IMR-90 (cell line): ENCODE measurements at regions not wholly inside any gene's neighbourhood (a gene's known extent, or its start where the extent isn't known, plus 50 kb on each side); places are given as distances from the start of the nearest gene placed in this dataset.

Experiments used
- ATAC-seq: fragments of 200-7000 bp; cut with Tn5 transposase; 2 replicates; pipeline ENCODE4 v1.9.1; 2020; ENCODE audit warnings: low read depth, mild to moderate bottlenecking, moderate library complexity
- BruUV-seq: library from RNA; stranded (reverse); fragments of 400-500 nt; replicated peaks from 2 replicates; lab custom pipeline; 2021; lab: Mats Ljungman, UMichigan
- CTCF ChIA-PET: fragments of 300-600 bp; formaldehyde crosslinking; extraction: SDS; loops from one replicate; lab custom pipeline; 2021; ENCODE audit warnings: antibody characterized with exemption; lab: Yijun Ruan, JAX
- POLR2A ChIA-PET: fragments of 300-600 bp; sonication (Branson Sonifier 250); formaldehyde crosslinking; loops from one replicate; lab custom pipeline; 2022; ENCODE audit warnings: antibody characterized with exemption; ENCODE audit not compliant: unreplicated experiment; lab: Charles Lee
- DNase-seq: peaks from one replicate; pipeline ENCODE4 v3.0.0; 2013
- H2AFZ ChIP-seq: replicated peaks from 2 replicates; pipeline ENCODE3; 2013; ENCODE audit warnings: low read length, mild to moderate bottlenecking; ENCODE audit not compliant: poor library complexity
- H2AK5ac ChIP-seq: 2 replicates; pipeline ENCODE4 v1.6.1; 2013; ENCODE audit warnings: low read depth, low read length, inconsistent platforms
- H2AK9ac ChIP-seq: replicated peaks from 2 replicates; pipeline ENCODE3; 2013; ENCODE audit warnings: mild to moderate bottlenecking, low read depth, low read length, moderate library complexity; ENCODE audit not compliant: poor library complexity
- H2BK120ac ChIP-seq: 2 replicates; pipeline ENCODE4 v1.6.1; 2013; ENCODE audit warnings: low read depth, low read length, inconsistent platforms
- H2BK15ac ChIP-seq: 3 replicates; pipeline ENCODE4 v1.6.1; 2013; ENCODE audit warnings: low read depth, low read length, inconsistent platforms
- H2BK20ac ChIP-seq: 2 replicates; pipeline ENCODE4 v1.6.1; 2013; ENCODE audit warnings: low read depth, mild to moderate bottlenecking, inconsistent platforms, low read length, moderate library complexity
- H2BK5ac ChIP-seq: 2 replicates; pipeline ENCODE4 v1.6.1; 2013; ENCODE audit warnings: mild to moderate bottlenecking, low read depth, low read length, inconsistent platforms; ENCODE audit not compliant: poor library complexity, severe bottlenecking
- H3K14ac ChIP-seq: replicated peaks from 2 replicates; pipeline ENCODE4 v1.6.1; 2013; ENCODE audit warnings: low read depth, low read length, inconsistent platforms
- H3K18ac ChIP-seq: 2 replicates; pipeline ENCODE4 v1.6.1; 2013; ENCODE audit warnings: low read depth, low read length, control low read depth
- H3K23ac ChIP-seq: 2 replicates; pipeline ENCODE4 v1.6.1; 2013; ENCODE audit warnings: low read depth, low read length, inconsistent platforms
- H3K27ac ChIP-seq: 2 replicates; pipeline ENCODE4 v1.5.1; 2013; ENCODE audit warnings: mild to moderate bottlenecking, control low read depth, low read length; ENCODE audit not compliant: insufficient read depth
- H3K27me3 ChIP-seq: 2 replicates; pipeline ENCODE4 v1.6.1; 2013; ENCODE audit warnings: low read length; ENCODE audit not compliant: control insufficient read depth, insufficient read depth
- H3K36me3 ChIP-seq: 2 replicates; pipeline ENCODE4 v1.6.1; 2013; ENCODE audit warnings: low read length, mixed read lengths; ENCODE audit not compliant: control insufficient read depth, insufficient read depth
- H3K4ac ChIP-seq: 2 replicates; pipeline ENCODE4 v1.6.1; 2013; ENCODE audit warnings: low read depth, low read length, inconsistent platforms
- H3K4me1 ChIP-seq: 2 replicates; pipeline ENCODE4 v1.6.1; 2013; ENCODE audit warnings: low read length, mixed read lengths; ENCODE audit not compliant: control insufficient read depth, insufficient read depth
- H3K4me2 ChIP-seq: 2 replicates; pipeline ENCODE4 v1.6.1; 2013; ENCODE audit warnings: low read depth, mild to moderate bottlenecking, control low read depth, low read length, moderate library complexity
- H3K4me3 ChIP-seq: 2 replicates; pipeline ENCODE4 v1.5.1; 2013; ENCODE audit warnings: low read depth, mild to moderate bottlenecking, control low read depth, low read length, moderate library complexity; ENCODE audit not compliant: insufficient read depth
- H3K56ac ChIP-seq: 2 replicates; pipeline ENCODE4 v1.6.1; 2013; ENCODE audit warnings: low read length, inconsistent platforms; ENCODE audit not compliant: insufficient read depth; ENCODE audit errors: extremely low read depth
- H3K79me1 ChIP-seq, 2 experiments: 2 replicates each; pipeline ENCODE4 v1.6.1; 2013; ENCODE audit warnings: low read length in 2 of 2, inconsistent platforms in 1 of 2, low read depth in 1 of 2
- H3K9ac ChIP-seq: 2 replicates; pipeline ENCODE4 v1.6.1; 2013; ENCODE audit warnings: low read depth, low read length, control low read depth
- H3K9me1 ChIP-seq: 2 replicates; pipeline ENCODE4 v1.6.1; 2013; ENCODE audit warnings: low read length, inconsistent platforms; ENCODE audit not compliant: insufficient read depth
- H3K9me3 ChIP-seq: 2 replicates; pipeline ENCODE4 v1.6.1; 2013; ENCODE audit warnings: low read length; ENCODE audit not compliant: control insufficient read depth, insufficient read depth
- H4K20me1 ChIP-seq: 2 replicates; pipeline ENCODE4 v1.6.1; 2013; ENCODE audit warnings: low read length, inconsistent platforms; ENCODE audit not compliant: insufficient read depth
- H4K5ac ChIP-seq: 2 replicates; pipeline ENCODE4 v1.6.1; 2013; ENCODE audit warnings: mild to moderate bottlenecking, low read depth, low read length, control low read depth
- H4K8ac ChIP-seq, 2 experiments: 2 replicates each; pipeline ENCODE4 v1.6.1; 2013; ENCODE audit warnings: low read depth in 2 of 2, low read length in 2 of 2, control low read depth in 1 of 2, inconsistent platforms in 1 of 2
- H4K91ac ChIP-seq: 2 replicates; pipeline ENCODE4 v1.6.1; 2013; ENCODE audit warnings: low read depth, low read length, inconsistent platforms; ENCODE audit not compliant: insufficient read depth
- BHLHE40 ChIP-seq: fragments of 150-350 bp; IDR thresholded peaks from 2 replicates; pipeline ENCODE4 v1.6.1; 2016; ENCODE audit warnings: mild to moderate bottlenecking, low read depth, low read length
- CEBPB ChIP-seq: IDR thresholded peaks from 2 replicates; pipeline ENCODE4 v1.6.1; 2012; ENCODE audit warnings: low read depth, low read length, improper control_type of control experiment
- CHD1 ChIP-seq: IDR thresholded peaks from 2 replicates; pipeline ENCODE4 v1.6.1; 2012; ENCODE audit warnings: low read depth, low read length, improper control_type of control experiment
- FOS ChIP-seq: fragments of 150-350 bp; IDR thresholded peaks from 2 replicates; pipeline ENCODE4 v1.6.1; 2016; ENCODE audit warnings: low read depth, low read length
- MAFK ChIP-seq: IDR thresholded peaks from 2 replicates; pipeline ENCODE4 v1.6.1; 2012; ENCODE audit warnings: low read depth, low read length, improper control_type of control experiment
- MAZ ChIP-seq: IDR thresholded peaks from 2 replicates; pipeline ENCODE4 v1.6.1; 2012; ENCODE audit warnings: low read depth, mild to moderate bottlenecking, low read length, improper control_type of control experiment, moderate library complexity, borderline replicate concordance
- MXI1 ChIP-seq: IDR thresholded peaks from 2 replicates; pipeline ENCODE4 v1.6.1; 2012; ENCODE audit warnings: low read depth, mild to moderate bottlenecking, low read length, moderate library complexity, borderline replicate concordance
- NFE2L2 ChIP-seq: fragments of 150-350 bp; IDR thresholded peaks from 2 replicates; pipeline ENCODE4 v1.6.1; 2016; ENCODE audit warnings: low read depth, mild to moderate bottlenecking, low read length
- POLR2A ChIP-seq: IDR thresholded peaks from 2 replicates; pipeline ENCODE4 v1.6.1; 2012; ENCODE audit warnings: mild to moderate bottlenecking, low read depth, low read length
- RAD21 ChIP-seq: IDR thresholded peaks from 2 replicates; pipeline ENCODE4 v1.6.1; 2012; ENCODE audit warnings: low read length, improper control_type of control experiment
- RCOR1 ChIP-seq: IDR thresholded peaks from 2 replicates; pipeline ENCODE4 v1.6.1; 2012; ENCODE audit warnings: mild to moderate bottlenecking, low read length, improper control_type of control experiment; ENCODE audit not compliant: insufficient replicate concordance
- RFX5 ChIP-seq: IDR thresholded peaks from 2 replicates; pipeline ENCODE4 v1.8.0; 2012; ENCODE audit warnings: low read depth, mild to moderate bottlenecking, low read length, moderate library complexity
- SMC3 ChIP-seq: fragments of 150-350 bp; IDR thresholded peaks from 2 replicates; pipeline ENCODE4 v1.6.1; 2016; ENCODE audit warnings: low read depth, mild to moderate bottlenecking, antibody characterized with exemption, low read length, moderate library complexity
- WGBS, 2 experiments: methylation state at CpG; one replicate each; pipeline versions ENCODE4 v1.1.5 to v1.1.7; 2013; ENCODE audit warnings: missing lambda C conversion rate in 2 of 2; ENCODE audit not compliant: insufficient read length in 1 of 2; ENCODE audit errors: extremely low coverage in 2 of 2; 5-methylcytosine and 5-hydroxymethylcytosine counted together
- dilution Hi-C: fragments of 300-500 bp; cut with HindIII; formaldehyde crosslinking; loops from one replicate; pipeline ENCODE4 v1.14.3; 2018; ENCODE audit warnings: low sequenced_read_pairs; ENCODE audit not compliant: unreplicated experiment
- in situ Hi-C: fragments of 300-500 bp; cut with MboI; formaldehyde crosslinking; loops from 3 replicates; pipeline ENCODE4 v1.14.3; 2019; ENCODE audit warnings: low sequenced_read_pairs, inconsistent platforms, mixed read lengths
- intact Hi-C: fragments of 100-400 bp; cut with micrococcal nuclease; formaldehyde crosslinking; loops from 2 replicates; pipeline ENCODE4 v1.10.0; 2022
- TF ChIP-seq, protein P1 (sequence below): fragments of 150-350 bp; IDR thresholded peaks from 2 replicates; pipeline ENCODE4 v1.6.1; 2017; ENCODE audit warnings: mild to moderate bottlenecking, antibody characterized with exemption, low read length, low read depth
- TF ChIP-seq, protein P2 (sequence below): conservative IDR thresholded peaks from 2 replicates; pipeline ENCODE4 v1.5.1; 2012; ENCODE audit warnings: mild to moderate bottlenecking, low read depth, low read length, improper control_type of control experiment
- TF ChIP-seq, protein P3 (sequence below): fragments of 150-350 bp; IDR thresholded peaks from 2 replicates; pipeline ENCODE4 v1.6.1; 2016; ENCODE audit warnings: low read depth, mild to moderate bottlenecking, low read length, moderate library complexity, borderline replicate concordance

DNA sequence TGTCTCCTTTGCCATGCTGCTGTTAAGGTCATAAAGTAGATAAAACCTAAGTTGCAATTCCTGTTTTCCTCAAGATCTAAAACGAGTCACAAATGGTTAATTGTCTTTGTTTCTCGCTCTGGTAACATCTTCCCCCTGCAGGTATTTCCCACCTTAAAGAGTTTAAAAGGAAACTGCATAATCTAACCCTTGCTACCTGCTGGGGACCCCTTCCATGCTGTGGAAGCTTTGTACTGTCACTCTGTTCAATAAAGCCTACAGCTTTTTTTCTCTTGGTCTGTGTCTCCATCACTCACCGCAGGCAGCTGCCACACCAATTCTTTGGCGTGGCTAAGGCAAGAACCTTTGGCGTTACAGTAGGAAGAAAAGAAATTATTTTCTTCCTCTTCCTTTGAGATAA, 117.7 kb upstream of the GJE1 start:
- WGBS, 2 experiments, result 33% methylated on average over 1 of the region's 5 CpGs; no CpG with 5 or more reads in 1 of the 2 experiments

More for the DNA sequence above, 117.7 kb upstream of the GJE1 start:
- DNase-seq (no peak), ATAC-seq (no peak)
- peak overlapping the region; percentile 87 for H3K4ac ChIP-seq
- H2BK15ac ChIP-seq, result peak overlapping the region; percentile 72; the same call in 1 of the 3 replicates
- in situ Hi-C loops, result no loop called here
- H4K91ac ChIP-seq, result peak overlapping the region; percentile 61
- peak overlapping the region; percentile 65; the same call in 1 of the 2 replicates for H4K5ac ChIP-seq
- H2BK5ac ChIP-seq, result peak overlapping the region; percentile 97
- no peaks in the 10 kb centered on the region for H4K20me1 ChIP-seq
- H3K9me3 ChIP-seq, result no peaks in the 10 kb centered on the region
- H3K4me1 ChIP-seq, result peaks cover 14% of the 10 kb centered on the region
- intact Hi-C loops, result no loop called here
- CTCF ChIA-PET, result interaction anchor here (1.0 kb wide), 1 partner anchor 36 kb away, joined by 3 read pairs; no protein-coding TSS in a partner anchor
- peaks cover 4 to 13% of the 10 kb centered on the region in 2 experiments; a peak in 3 of 4 replicates for H3K79me1 ChIP-seq
- H3K4me3 ChIP-seq, result peak overlapping the region; percentile 25; the same call in 1 of the 2 replicates
- POLR2A ChIA-PET, result no interaction called here
- H2AK9ac ChIP-seq, result no peak overlapping the region
- no peaks in the 10 kb centered on the region for H3K27me3 ChIP-seq
- no peaks in the 10 kb centered on the region for H3K36me3 ChIP-seq
- peak overlapping the region; percentile 97 for H2BK120ac ChIP-seq
- dilution Hi-C loops, result no loop called here
- peak overlapping the region; percentile 90; the same call in 1 of the 2 replicates for H3K14ac ChIP-seq
- H2AFZ ChIP-seq, result no peak overlapping the region
- peak overlapping the region; percentile 95 for H2BK20ac ChIP-seq
- no TSS peak for BruUV-seq
- peak overlapping the region; percentile 66 for H2AK5ac ChIP-seq
- TF ChIP-seq MAZ (no peak), RCOR1 (no peak), RAD21 (no peak), MXI1 (no peak), POLR2A (no peak), MAFK (no peak), CHD1 (no peak), SMC3 (no peak), BHLHE40 (no peak), FOS (no peak), RFX5 (no peak), CEBPB (no peak), NFE2L2 (no peak)
- TF ChIP-seq, protein P1, sequence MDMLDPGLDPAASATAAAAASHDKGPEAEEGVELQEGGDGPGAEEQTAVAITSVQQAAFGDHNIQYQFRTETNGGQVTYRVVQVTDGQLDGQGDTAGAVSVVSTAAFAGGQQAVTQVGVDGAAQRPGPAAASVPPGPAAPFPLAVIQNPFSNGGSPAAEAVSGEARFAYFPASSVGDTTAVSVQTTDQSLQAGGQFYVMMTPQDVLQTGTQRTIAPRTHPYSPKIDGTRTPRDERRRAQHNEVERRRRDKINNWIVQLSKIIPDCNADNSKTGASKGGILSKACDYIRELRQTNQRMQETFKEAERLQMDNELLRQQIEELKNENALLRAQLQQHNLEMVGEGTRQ, result no peak
- TF ChIP-seq, protein P2, sequence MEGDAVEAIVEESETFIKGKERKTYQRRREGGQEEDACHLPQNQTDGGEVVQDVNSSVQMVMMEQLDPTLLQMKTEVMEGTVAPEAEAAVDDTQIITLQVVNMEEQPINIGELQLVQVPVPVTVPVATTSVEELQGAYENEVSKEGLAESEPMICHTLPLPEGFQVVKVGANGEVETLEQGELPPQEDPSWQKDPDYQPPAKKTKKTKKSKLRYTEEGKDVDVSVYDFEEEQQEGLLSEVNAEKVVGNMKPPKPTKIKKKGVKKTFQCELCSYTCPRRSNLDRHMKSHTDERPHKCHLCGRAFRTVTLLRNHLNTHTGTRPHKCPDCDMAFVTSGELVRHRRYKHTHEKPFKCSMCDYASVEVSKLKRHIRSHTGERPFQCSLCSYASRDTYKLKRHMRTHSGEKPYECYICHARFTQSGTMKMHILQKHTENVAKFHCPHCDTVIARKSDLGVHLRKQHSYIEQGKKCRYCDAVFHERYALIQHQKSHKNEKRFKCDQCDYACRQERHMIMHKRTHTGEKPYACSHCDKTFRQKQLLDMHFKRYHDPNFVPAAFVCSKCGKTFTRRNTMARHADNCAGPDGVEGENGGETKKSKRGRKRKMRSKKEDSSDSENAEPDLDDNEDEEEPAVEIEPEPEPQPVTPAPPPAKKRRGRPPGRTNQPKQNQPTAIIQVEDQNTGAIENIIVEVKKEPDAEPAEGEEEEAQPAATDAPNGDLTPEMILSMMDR, result no peak
- TF ChIP-seq, protein P3, sequence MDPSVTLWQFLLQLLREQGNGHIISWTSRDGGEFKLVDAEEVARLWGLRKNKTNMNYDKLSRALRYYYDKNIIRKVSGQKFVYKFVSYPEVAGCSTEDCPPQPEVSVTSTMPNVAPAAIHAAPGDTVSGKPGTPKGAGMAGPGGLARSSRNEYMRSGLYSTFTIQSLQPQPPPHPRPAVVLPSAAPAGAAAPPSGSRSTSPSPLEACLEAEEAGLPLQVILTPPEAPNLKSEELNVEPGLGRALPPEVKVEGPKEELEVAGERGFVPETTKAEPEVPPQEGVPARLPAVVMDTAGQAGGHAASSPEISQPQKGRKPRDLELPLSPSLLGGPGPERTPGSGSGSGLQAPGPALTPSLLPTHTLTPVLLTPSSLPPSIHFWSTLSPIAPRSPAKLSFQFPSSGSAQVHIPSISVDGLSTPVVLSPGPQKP, result no peak
- H3K27ac ChIP-seq, result peak overlapping the region; percentile 56
- H3K23ac ChIP-seq, result peak overlapping the region; percentile 81; the same call in 1 of the 2 replicates
- peak overlapping the region; percentile 49 to 95 for H4K8ac ChIP-seq
- H3K9me1 ChIP-seq, result peaks cover 4% of the 10 kb centered on the region; the same call in 1 of the 2 replicates
- H3K9ac ChIP-seq, result peak overlapping the region; percentile 77; the same call in 1 of the 2 replicates
- H3K18ac ChIP-seq, result peak overlapping the region; percentile 87; the same call in 1 of the 2 replicates
- H3K4me2 ChIP-seq, result peak overlapping the region; percentile 81; the same call in 1 of the 2 replicates
- H3K56ac ChIP-seq, result peak overlapping the region; percentile 96
